Transverse colon (tissue), 4 donors: ENCODE measurements at regions not wholly inside any gene's neighbourhood (a gene's known extent, or its start where the extent isn't known, plus 50 kb on each side); places are given as distances from the start of the nearest gene placed in this dataset.

ENCODE experiments used
- DNase-seq: peaks from one replicate; pipeline ENCODE4 v3.0.0-alpha.2; 2019
- H3K27ac ChIP-seq, 4 donors: fragments of 200-600 bp; sonication (generic); 2 replicates each; pipeline ENCODE4 v1.5.1; 2016 to 2018; ENCODE audit warnings: inconsistent platforms in 4 of 4
- H3K27me3 ChIP-seq: fragments of 200-600 bp; sonication (generic); 2 replicates; pipeline ENCODE4 v1.5.1; 2017; ENCODE audit warnings: inconsistent platforms
- H3K36me3 ChIP-seq, 4 donors: fragments of 200-600 bp; sonication (generic); 2 replicates each; pipeline ENCODE4 v1.5.1; 2017 to 2019; ENCODE audit warnings: inconsistent platforms in 4 of 4
- H3K4me1 ChIP-seq, 4 donors: fragments of 200-600 bp; sonication (generic); 2 replicates each; pipeline ENCODE4 v1.5.1; 2017 to 2020; ENCODE audit warnings: inconsistent platforms in 4 of 4
- H3K4me3 ChIP-seq, 4 donors: fragments of 200-600 bp; sonication (generic); 1 replicate in 1 of 4; 2 replicates in 3 of 4; pipeline versions ENCODE4 v1.5.1 to v1.6.1; 2017 to 2019; ENCODE audit warnings: inconsistent platforms in 4 of 4
- H3K9me3 ChIP-seq, 2 donors: fragments of 200-600 bp; sonication (generic); 2 replicates each; pipeline ENCODE4 v1.5.1; 2017 to 2019; ENCODE audit warnings: inconsistent platforms in 2 of 2
- EP300 ChIP-seq: sonication (generic); formaldehyde crosslinking; IDR thresholded peaks from one replicate; pipeline ENCODE4 v1.6.1; 2017; ENCODE audit warnings: antibody characterized with exemption, low read depth
- POLR2A ChIP-seq: fragments of 450-650 bp; IDR thresholded peaks from one replicate; pipeline ENCODE4 v1.6.1; 2016; ENCODE audit warnings: antibody characterized with exemption, mild to moderate bottlenecking, moderate library complexity
- POLR2AphosphoS5 ChIP-seq, 3 donors: sonication (generic); formaldehyde crosslinking; IDR thresholded peaks; one replicate each; pipeline ENCODE4 v1.6.1; 2016; ENCODE audit warnings: antibody characterized with exemption in 3 of 3
- WGBS, 2 donors: methylation state at CpG; one replicate each; pipeline ENCODE4 v1.1.5; 2018; ENCODE audit warnings: low coverage in 1 of 2; 5-methylcytosine and 5-hydroxymethylcytosine counted together
- in situ Hi-C, 4 donors: fragments of 200-750 bp; cut with MboI; loops; one replicate each; pipeline versions ENCODE4 v1.15.0 to v1.15.1; 2017; ENCODE audit warnings: low sequenced_read_pairs in 3 of 4, low pct_ligation_motif_present in 1 of 4, low pct_unique_long_range_greater_than_20kb in 1 of 4
- intact Hi-C: fragments of 100-400 bp; cut with DNase I; formaldehyde crosslinking; loops from one replicate; pipeline ENCODE4 v1.15.1; 2023; ENCODE audit warnings: low total_unique reads
- TF ChIP-seq, protein P1 (sequence below), 5 experiments: fragments of 200-600 bp in 3 of 5; fragments of 450-650 bp in 2 of 5; sonication (generic) in 3 of 5; IDR thresholded peaks; 1 replicate in 2 of 5; 2 replicates in 3 of 5; pipeline ENCODE4 v1.5.1; 2016 to 2017; ENCODE audit warnings: antibody characterized with exemption in 5 of 5, inconsistent platforms in 3 of 5, mild to moderate bottlenecking in 2 of 5, moderate library complexity in 1 of 5

DNA sequence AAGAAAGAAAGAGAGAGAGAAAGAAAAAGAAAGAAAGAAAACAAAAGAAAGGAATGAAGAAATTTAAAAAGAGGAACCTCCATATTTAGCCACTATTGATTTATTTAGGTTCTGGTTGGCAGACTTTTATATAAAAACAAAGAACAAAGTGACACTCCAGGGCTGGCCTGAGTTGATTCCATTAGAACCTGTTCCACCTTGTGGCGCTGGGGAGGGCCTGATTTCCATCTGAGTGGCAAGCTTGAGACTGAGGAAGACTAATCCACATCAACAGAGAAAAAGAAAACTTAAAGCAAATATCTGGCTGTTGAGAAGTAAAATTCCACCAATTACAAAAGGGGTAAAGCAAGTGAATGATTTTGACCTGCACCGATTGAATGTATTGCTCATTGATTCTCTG, 345.3 kb downstream of the EN1 start:
- Histone ChIP-seq H3K9me3 (no peaks in the 10 kb centered on the region), H3K36me3 (no peaks in the 10 kb centered on the region), H3K4me3 (no peak overlapping the region), H3K27me3 (no peaks in the 10 kb centered on the region), H3K27ac (no peak overlapping the region), H3K4me1 (no peaks in the 10 kb centered on the region)
- 62 to 80% methylated on average over 2 of the region's 2 CpGs for WGBS, 2 donors
- intact Hi-C loops (no loop called here), in situ Hi-C loops (no loop called here)
- TF ChIP-seq, protein P1, sequence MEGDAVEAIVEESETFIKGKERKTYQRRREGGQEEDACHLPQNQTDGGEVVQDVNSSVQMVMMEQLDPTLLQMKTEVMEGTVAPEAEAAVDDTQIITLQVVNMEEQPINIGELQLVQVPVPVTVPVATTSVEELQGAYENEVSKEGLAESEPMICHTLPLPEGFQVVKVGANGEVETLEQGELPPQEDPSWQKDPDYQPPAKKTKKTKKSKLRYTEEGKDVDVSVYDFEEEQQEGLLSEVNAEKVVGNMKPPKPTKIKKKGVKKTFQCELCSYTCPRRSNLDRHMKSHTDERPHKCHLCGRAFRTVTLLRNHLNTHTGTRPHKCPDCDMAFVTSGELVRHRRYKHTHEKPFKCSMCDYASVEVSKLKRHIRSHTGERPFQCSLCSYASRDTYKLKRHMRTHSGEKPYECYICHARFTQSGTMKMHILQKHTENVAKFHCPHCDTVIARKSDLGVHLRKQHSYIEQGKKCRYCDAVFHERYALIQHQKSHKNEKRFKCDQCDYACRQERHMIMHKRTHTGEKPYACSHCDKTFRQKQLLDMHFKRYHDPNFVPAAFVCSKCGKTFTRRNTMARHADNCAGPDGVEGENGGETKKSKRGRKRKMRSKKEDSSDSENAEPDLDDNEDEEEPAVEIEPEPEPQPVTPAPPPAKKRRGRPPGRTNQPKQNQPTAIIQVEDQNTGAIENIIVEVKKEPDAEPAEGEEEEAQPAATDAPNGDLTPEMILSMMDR (IDR thresholded peaks at IDR 0.05), result no peak
- TF ChIP-seq EP300 (no peak), POLR2AphosphoS5 (IDR thresholded peaks at IDR 0.05) (no peak), POLR2A (no peak)
- no peak for DNase-seq

DNA sequence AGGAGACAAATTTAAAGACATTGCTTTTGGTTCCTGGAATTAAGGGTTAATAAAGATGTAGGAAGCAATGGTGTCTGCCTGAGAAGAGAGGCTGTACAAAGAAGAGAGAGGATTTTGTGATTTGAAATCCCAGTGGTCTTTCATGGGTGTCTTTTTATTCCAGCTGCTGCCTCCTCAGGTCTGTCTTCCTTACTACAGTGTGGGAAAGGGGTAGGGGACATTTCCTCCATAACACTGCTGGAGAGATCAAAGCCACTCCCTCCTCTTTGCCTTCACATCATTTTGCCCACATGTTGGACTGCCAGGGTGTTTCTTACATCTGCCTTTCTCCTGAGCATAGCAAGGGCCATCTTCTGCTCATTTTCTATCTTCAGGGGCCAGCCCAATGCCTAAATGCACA, 348.5 kb downstream of the EN1 start:
- DNase-seq, result no peak
- TF ChIP-seq POLR2AphosphoS5 (IDR thresholded peaks at IDR 0.05) (no peak), EP300 (no peak), POLR2A (no peak)
- TF ChIP-seq, protein P1 (IDR thresholded peaks at IDR 0.05), result no peak
- in situ Hi-C loops, result no loop called here

DNA sequence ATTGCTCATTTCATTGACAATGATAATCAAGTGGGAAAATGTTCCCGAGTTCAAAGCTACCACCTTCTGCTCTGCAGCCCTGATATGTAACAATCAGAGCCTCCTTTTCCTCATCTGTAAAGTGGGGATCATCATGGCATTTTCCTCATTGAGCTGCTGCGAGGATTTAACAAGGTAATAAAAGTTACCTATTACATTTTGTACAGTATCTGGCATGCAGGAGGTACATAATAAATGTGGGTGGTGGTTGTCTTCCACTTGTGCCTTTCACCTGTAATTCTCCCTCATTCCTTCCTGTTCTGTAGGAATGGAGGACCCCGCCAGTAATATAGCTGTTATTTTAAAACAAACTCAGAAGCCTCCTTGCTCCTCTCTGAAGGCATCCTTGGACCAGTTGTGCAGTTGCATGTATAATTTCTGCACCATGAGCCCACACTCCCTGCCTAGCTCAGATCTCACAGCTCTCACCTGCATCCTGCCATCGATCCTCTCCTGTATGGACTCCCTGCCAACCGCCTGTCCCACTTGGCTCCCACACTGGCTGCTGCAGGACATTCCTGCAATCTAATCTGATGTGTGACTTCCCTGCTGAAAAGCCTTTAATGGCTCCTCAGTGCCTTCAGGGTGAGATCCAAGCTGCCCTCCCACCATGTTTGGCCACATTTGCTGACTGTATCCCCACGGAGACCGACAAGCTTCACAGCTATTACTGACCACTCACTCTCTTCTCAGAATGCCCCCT, 350.4 kb downstream of the EN1 start:
- Histone ChIP-seq H3K4me1 (no peaks in the 10 kb centered on the region), H3K27ac (peak overlapping the region in 2 of 4 donors; percentile 44 to 51), H3K27me3 (no peaks in the 10 kb centered on the region), H3K9me3 (no peaks in the 10 kb centered on the region), H3K36me3 (no peaks in the 10 kb centered on the region), H3K4me3 (no peak overlapping the region)
- in situ Hi-C loops (no loop called here), intact Hi-C loops (no loop called here)
- peak; percentile 28 for DNase-seq
- no peak for TF ChIP-seq POLR2A
- WGBS, 2 donors, result 49 to 50% methylated on average over 2 to 7 of the region's 7 CpGs

More for the DNA sequence above, 348.5 kb downstream of the EN1 start:
- no peaks in the 10 kb centered on the region for H3K9me3 ChIP-seq
- H3K27me3 ChIP-seq, result no peaks in the 10 kb centered on the region
- no peak overlapping the region for H3K27ac ChIP-seq
- H3K36me3 ChIP-seq, result no peaks in the 10 kb centered on the region
- intact Hi-C loops, result no loop called here
- no peak overlapping the region for H3K4me3 ChIP-seq
- H3K4me1 ChIP-seq, result no peaks in the 10 kb centered on the region

DNA sequence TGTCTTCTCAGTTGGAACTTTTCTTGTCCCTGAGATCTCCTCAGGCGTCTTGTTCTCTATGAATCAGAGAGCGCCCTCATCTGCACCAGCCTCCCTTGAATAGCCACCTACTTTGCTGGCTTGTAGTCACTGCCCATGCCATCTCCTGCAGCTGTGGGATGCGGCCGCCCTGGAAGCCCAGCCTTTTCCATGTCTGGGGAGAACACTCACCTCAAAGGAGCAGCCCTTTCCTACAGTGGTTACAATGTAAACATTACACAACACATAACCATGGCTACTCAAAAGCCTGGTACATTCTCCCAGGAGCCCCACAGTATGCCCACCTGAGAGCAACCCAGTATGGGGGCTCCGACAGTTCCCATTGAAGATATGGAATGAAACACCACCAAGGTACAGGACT, 351.0 kb downstream of the EN1 start:
- in situ Hi-C loops, result no loop called here
- Histone ChIP-seq H3K36me3 (no peaks in the 10 kb centered on the region), H3K4me3 (no peak overlapping the region), H3K27me3 (no peaks in the 10 kb centered on the region), H3K4me1 (no peaks in the 10 kb centered on the region), H3K27ac (no peak overlapping the region), H3K9me3 (no peaks in the 10 kb centered on the region)
- TF ChIP-seq POLR2AphosphoS5 (IDR thresholded peaks at IDR 0.05) (no peak), EP300 (no peak), POLR2A (no peak)
- TF ChIP-seq, protein P1 (IDR thresholded peaks at IDR 0.05), result no peak
- intact Hi-C loops, result no loop called here
- no peak for DNase-seq
- WGBS, 2 donors, result 91% methylated on average over 5 of the region's 5 CpGs; no CpG with 5 or more reads in 1 of the 2 donors

DNA sequence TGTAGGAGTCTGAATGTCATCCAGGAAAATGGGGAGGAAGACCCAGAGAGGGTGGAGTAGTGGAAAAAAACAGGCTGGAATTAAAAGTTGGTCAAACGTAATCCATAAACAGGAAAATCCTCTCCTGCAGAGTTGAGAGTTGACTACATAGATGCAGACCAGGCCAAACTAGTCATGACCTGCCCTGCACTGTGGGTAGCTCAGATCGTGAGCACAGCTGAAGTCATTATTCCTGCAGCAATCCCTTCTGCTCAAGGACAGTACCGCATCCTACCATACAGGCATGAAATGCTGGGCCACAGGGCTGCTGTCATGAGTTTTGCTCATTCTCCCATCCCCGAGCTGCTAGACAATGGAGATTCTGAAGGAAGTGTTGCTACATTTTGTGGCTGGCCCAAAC, 352.2 kb downstream of the EN1 start:
- in situ Hi-C loops, result no loop called here
- 69% methylated on average over 4 of the region's 4 CpGs; no CpG with 5 or more reads in 1 of the 2 donors for WGBS, 2 donors
- DNase-seq, result no peak
- Histone ChIP-seq H3K4me1 (no peaks in the 10 kb centered on the region), H3K4me3 (no peak overlapping the region), H3K27me3 (no peaks in the 10 kb centered on the region), H3K9me3 (no peaks in the 10 kb centered on the region), H3K36me3 (no peaks in the 10 kb centered on the region), H3K27ac (no peak overlapping the region)
- TF ChIP-seq EP300, result no peak
- TF ChIP-seq POLR2AphosphoS5 (IDR thresholded peaks at IDR 0.05), result no peak
- TF ChIP-seq POLR2A, result no peak
- TF ChIP-seq, protein P1 (IDR thresholded peaks at IDR 0.05), result no peak
- intact Hi-C loops, result no loop called here
